HT-29 (cell line): ENCODE measurements at regions not wholly inside any gene's neighbourhood (a gene's known extent, or its start where the extent isn't known, plus 50 kb on each side); places are given as distances from the start of the nearest gene placed in this dataset.

ENCODE experiments used
- DNase-seq: peaks from one replicate; pipeline ENCODE4 v3.0.0-alpha.2; 2015; ENCODE audit warnings: low spot score

DNA sequence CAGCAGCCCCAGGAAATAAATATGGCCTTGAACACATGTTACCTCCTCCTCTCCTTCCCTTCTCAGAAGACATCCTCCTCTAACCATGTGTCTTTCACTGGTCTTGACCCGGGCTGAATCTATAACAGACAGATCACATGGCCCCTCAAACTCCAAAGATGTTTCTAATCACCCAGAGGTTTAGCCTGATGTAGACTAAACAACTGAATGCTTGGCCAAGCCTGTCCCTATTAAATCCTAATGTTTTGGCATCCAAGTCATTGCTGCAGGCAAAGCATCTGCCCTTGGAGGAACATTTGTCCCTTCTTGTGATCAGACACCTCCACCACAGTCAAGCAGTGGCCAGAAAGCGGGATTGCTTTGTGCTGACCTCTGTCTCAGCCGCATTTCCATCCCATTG, 65.5 kb downstream of the ANKRD60 start:
- no peak for DNase-seq

DNA sequence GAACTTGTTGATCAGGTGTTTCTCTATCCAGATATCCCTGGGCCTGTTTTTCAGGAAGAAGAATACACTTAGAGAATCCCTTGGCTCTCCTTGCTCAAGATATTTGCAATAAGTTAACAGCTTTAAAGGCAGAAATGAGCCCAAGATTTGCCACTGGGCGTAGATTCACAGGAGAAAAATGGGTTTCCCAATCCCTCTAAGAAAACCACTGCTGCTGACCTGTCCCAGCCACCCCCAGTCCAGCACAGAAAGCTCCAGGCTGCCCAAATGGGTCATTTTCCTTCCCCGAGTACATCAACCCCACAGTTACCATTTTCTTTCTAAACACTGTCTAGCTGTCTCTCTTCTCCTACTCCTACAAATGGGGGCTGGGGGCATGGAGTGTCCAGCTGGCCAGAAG, 67.3 kb downstream of the ANKRD60 start:
- no peak for DNase-seq

DNA sequence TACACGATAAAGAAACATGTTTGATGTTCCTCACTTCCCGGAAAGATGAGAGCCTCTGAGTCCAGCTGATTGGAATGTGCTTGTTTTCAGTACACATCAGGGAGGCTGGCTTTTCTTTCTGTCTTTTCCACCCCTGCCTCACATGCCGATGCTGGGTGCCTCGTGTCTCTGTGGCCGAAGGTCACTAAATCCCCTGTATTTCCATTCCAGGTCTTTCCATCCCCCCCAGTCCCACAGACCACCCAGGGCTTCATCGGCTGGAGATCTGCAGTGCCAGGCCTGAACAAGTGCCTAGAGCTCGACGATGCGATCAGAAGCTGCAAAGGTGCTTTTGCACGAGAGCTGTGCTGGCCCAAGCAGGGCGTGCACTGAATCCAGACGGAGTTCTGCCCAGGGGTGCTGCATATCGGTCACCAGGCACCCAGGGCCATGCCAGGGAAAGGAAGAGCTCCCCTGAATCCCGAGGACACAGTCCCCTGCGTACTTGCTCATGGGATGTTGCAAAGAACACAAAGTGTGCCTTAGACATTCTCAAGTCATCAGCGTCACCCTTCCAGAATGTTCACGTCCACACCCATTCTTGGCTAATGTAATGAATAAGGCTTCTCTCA, 67.9 kb downstream of the ANKRD60 start:
- DNase-seq, result no peak

- DNase-seq, result no peak
These were observed 73.1 kb downstream of the ANKRD60 start for GRCh38 chr20:58155148-58155925.

GRCh38 chr20:58154113-58154512, 74.3 kb downstream of the ANKRD60 start:
- DNase-seq, result no peak

- no peak for DNase-seq
These were observed 75.3 kb downstream of the ANKRD60 start for GRCh38 chr20:58153121-58153520.

DNA sequence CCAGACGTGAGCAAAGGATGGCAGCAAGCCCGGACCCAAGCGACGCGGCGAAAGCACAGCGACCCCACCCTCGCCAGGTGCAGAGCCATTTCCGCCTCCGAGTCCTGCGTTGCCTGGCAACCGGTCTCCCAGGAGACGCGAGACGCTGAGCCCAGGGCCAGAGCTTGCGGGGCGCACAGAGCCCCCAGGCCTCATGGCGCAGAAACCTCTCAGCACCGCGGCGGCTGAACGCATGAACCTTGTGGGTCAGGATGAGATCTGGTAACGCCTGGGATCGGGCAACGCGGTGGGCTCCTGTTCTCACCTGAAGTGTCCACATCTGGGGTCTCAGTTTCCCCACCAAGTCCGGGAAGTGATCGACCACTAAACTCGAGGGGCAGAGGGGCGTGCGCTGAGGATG, 77.7 kb downstream of the ANKRD60 start:
- DNase-seq, result peak; percentile 57

- no peak for DNase-seq
These were observed 78.9 kb downstream of the ANKRD60 start for GRCh38 chr20:58149437-58150091.

GRCh38 chr20:58148891-58149290, 79.6 kb downstream of the ANKRD60 start:
- DNase-seq, result no peak

DNA sequence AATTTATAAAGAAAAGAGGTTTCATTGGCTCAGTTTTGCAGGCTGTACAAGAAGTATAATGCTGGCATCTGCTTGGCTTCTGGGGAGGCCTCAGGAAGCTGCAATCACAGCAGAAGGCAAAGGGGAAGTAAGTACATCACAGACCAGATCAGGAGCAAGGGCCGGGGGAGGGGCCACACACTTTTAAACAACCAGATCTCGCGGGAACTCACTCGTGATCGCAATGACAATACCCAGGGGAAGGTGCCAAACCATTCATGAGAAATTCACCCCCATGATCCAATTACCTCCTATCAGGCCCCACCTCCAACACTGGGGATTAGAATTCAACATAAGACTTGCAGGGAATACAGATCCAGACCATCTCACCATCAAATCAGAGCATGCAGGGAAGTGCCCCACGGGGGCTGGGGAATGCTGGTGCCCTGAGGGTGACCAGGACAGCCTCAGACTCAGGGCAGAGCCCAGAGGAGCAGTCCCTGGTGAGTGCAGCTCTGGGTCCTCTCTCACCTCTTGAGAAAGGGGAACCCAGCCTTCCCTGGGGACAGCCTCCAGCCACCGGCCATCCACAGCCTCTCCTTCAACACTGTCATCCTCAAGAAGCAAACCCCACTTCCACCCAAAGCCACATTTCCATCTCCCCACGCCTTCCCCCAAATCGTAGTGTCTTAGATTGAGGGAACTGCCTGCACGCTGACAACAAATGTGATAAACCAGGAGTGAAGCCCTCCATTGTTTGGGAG, 80.7 kb downstream of the ANKRD60 start:
- no peak for DNase-seq

GRCh38 chr20:58146746-58147140, 81.7 kb downstream of the ANKRD60 start:
- DNase-seq, result no peak

DNA sequence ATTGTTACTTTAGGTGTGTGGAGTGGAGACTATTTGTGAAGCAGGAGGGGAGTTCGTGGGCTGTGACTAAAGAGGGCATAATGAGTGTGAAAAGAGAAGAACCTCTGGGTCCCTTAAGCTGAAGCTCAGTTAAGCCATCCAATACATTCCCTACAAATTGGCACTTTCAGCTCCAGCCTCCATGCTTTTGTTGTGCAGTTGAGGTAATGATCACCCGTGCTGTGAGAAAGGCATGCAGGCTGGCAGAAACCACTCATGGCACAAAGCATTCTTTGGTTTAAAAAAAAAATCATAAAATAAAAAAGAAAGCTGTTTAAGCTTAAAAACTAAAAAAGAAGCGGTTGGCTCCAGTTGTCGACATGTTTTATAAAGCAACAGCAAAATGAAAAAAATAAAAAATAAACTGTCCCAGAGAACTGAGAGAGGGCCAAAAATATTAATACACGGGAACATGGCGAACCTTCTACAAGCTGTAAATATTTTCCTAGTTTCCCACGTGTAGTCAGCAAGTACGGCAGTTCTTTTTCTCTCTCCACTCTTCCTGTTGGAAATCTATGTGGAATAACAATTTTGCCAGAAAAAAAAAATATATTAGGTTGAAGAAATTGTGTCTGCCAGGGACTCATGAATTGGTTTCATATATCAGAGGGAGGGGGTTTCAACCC, 82.2 kb downstream of the ANKRD60 start:
- DNase-seq, result no peak

DNA sequence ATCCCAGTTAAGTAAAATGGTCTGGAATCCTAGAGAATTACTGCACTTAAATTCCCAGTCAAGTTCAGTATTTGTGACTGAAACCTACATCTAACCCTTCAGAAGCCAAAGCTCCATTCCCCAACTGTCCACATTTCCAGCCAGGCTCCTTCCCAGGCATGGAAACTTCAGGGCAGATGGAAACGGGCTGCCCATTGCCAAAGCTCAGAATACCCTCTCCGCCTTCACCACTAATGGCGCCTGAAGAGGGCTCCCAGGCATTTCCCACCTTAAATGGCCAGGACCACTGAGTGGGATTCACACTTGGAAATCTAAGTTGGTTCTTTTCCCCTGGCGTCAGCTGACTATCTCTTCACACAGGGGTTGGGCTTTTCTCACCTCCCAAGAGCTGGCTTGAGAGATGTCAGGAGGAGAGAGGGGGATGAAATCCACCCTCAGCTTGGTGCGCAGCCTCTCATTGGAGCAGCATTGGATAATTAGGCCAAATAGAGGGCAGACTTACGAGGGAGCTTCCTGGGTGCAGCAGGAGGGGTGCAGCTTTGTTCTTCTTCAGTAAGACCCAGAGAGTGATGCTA, 82.9 kb downstream of the ANKRD60 start:
- DNase-seq, result no peak

GRCh38 chr20:58144096-58144495, 84.4 kb downstream of the ANKRD60 start:
- no peak for DNase-seq

DNA sequence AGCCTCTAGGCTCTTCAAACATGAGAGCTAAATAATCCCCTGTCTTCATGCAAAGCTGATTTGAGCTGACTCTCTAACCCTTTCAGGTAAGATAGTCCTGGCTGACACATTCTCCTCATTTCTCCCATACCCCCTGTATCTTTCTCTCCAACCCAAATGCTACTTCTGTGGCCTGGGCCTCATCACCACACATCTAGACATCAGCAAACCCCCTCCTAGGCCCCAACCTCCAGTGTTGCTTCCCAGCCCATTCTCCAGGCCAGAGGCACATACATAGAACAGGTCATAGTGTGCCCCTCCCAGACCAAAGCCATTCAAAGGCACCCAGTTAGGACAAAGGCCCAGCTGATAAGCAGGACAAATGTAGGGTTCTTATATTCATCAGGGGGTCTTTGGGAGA, 84.9 kb downstream of the ANKRD60 start:
- DNase-seq, result no peak

GRCh38 chr20:58142843-58143185, 85.6 kb downstream of the ANKRD60 start:
- no peak for DNase-seq

DNA sequence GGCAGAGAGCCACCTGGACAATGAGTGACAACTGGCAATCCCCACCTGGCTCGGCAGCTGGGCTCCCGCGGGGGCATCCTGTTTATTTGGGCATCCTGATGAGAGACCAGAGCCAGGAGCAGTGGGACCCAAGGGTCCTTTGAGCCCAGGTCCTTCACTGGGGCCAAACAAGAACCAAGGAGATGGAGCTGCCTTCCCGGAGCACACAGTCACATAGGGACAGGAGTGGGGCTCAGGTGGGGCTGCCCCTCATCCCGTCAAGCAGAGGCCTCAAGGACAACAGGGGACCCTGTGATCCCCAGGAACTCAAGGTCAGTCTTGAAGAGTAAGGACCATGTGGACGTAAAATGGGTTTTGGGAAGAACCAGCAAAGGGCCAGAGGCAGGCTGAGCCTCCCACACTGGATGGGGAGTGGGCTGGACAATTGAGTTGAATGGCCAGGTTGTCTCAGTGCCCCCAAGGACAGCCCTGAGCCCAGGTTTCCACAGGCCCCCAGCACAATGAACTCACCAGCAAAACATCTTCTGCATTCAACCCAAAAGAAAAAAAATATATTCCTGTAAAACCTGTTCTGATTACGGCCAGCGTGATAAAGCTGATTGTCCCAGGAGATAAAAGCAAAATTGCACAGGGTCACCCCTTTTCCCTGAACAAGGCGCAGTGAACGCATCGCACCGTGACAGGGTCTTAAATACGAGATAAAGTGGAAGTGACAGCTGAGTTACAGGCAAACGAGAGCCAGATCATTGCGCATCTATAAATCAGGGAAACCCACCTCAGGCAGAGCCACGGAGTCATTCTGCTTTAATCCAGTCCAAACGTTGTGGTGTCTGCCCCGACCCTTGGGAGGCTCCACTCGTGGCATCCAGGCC, 86.2 kb downstream of the ANKRD60 start:
- DNase-seq, result peak; percentile 19

DNA sequence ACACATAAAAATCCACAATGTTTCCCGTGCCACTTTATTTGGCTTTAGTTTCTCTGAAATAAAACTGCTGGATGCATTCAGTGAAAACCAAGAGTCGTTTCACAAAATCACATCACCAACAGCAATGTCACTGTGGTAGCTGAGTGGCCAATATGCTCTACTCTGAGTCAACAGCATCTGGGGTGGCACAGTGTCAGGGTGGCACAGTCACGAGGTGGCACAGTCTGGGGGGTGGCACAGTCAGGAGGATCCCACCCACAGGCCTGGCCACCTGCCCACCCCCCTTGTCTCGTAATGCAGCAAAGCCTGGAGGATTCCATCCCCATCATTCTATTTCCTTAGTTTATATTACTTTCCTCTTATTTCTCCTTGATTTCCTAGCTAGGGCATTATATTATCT, 87.0 kb downstream of the ANKRD60 start:
- DNase-seq, result no peak

GRCh38 chr20:58140787-58141425, 87.5 kb downstream of the ANKRD60 start:
- no peak for DNase-seq
